ENCODE measurements at regions not wholly inside any gene's neighbourhood (a gene's known extent, or its start where the extent isn't known, plus 50 kb on each side); places are given as distances from the start of the nearest gene placed in this dataset.

DNA sequence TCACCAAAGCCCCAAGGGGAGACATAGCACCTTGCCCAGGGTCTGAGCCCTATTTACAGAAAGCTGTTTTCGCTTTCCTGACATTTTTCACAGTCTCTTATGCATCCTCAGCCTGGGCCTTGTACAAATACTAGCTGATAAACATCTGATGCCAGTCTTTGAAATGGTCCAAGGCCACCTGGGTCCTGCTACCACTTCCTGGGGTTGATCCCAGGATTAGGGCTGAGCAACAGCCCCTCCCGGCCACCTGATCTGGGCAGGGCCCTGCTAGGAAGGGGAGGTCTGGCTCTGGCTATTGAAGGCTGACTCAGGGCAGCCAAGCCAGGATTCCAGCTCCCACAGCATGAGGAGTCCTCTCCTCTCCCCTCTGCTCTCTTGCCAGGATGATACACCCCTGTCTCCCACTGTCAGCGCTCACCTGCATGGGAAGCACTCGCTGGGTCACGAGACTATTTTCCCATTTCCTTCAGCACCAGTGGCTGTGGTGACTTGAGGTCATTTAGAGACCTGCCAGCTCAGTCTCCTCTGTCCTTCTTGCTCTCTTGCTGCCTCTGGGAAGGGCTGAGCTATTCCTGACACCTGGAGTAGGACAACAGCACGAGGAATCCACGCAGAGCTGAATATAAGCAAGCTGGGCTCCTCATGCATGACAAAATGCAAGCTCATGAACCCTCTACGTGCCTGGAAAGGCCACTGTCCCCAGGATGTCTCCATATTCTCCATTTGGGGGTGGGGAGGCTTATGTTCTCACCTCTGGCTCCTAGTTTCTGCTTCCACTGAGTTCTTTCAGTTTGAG is 53.0 kb upstream of the LGALSL start:
- Histone ChIP-seq H2AFZ (ENCODE audit: low read length) (no peak overlapping the region), H3K27ac (ENCODE audit: insufficient read depth, low read length) (no peak overlapping the region), H3K4me1 (ENCODE audit: control insufficient read depth, extremely low read depth, insufficient read depth, low read length) (peaks cover 17% of the 10 kb centered on the region), H4K20me1 (ENCODE audit: control insufficient read depth, extremely low read depth, insufficient read depth, low read length) (no peaks in the 10 kb centered on the region), H3K4me3 (replicated peaks in 1 of 4; ENCODE audit: control extremely low read depth in 1 of 4, insufficient read depth in 1 of 4, low read depth in 3 of 4, low read length in 4 of 4) (no peak overlapping the region), H3K9ac (ENCODE audit: insufficient read depth, low read length) (no peak overlapping the region), H3K9me3 (ENCODE audit: control insufficient read depth, insufficient read depth, low read depth, low read length) (no peaks in the 10 kb centered on the region), H3K36me3 (ENCODE audit: control insufficient read depth, insufficient read depth, low read length) (no peaks in the 10 kb centered on the region), H3K79me2 (ENCODE audit: control insufficient read depth, insufficient read depth, low read length) (no peaks in the 10 kb centered on the region), H3K4me2 (ENCODE audit: extremely low read depth, insufficient read depth, low read length) (no peak overlapping the region), H3K27me3 (ENCODE audit: control insufficient read depth, insufficient read depth, low read length) (no peaks in the 10 kb centered on the region)
- no peak for DNase-seq (ENCODE audit: low read depth in 2 of 2)
- TF ChIP-seq, protein P1, sequence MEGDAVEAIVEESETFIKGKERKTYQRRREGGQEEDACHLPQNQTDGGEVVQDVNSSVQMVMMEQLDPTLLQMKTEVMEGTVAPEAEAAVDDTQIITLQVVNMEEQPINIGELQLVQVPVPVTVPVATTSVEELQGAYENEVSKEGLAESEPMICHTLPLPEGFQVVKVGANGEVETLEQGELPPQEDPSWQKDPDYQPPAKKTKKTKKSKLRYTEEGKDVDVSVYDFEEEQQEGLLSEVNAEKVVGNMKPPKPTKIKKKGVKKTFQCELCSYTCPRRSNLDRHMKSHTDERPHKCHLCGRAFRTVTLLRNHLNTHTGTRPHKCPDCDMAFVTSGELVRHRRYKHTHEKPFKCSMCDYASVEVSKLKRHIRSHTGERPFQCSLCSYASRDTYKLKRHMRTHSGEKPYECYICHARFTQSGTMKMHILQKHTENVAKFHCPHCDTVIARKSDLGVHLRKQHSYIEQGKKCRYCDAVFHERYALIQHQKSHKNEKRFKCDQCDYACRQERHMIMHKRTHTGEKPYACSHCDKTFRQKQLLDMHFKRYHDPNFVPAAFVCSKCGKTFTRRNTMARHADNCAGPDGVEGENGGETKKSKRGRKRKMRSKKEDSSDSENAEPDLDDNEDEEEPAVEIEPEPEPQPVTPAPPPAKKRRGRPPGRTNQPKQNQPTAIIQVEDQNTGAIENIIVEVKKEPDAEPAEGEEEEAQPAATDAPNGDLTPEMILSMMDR (conservative IDR thresholded peaks at IDR 0.05 in 1 of 2, IDR thresholded peaks at IDR 0.05 in 1 of 2; ENCODE audit: low read depth in 1 of 2, low read length in 2 of 2) = no peak
- TF ChIP-seq EZH2 (IDR thresholded peaks at IDR 0.05; ENCODE audit: low read length, missing control alignments) = no peak

DNA sequence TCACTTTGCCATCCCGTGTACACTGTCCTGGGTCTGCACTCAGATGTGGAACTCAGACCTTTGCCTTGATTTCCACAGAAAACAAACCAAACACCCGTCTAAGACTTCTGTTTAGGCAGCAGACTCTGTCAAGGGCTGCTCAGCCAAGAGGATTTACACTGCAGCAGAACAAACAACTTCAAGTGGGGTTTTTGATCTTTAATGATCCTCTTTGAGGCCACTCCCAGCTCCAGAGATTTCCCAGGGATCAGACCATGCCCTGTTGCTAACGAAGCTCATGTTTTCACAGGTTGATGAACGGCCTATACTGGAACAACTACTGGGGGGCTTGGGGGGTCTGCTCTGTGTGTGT is 52.5 kb upstream of the LGALSL start:
- Histone ChIP-seq H3K9me3 (ENCODE audit: control insufficient read depth, insufficient read depth, low read depth, low read length) (no peaks in the 10 kb centered on the region), H3K27me3 (ENCODE audit: control insufficient read depth, insufficient read depth, low read length) (no peaks in the 10 kb centered on the region), H3K27ac (ENCODE audit: insufficient read depth, low read length) (no peak overlapping the region), H3K36me3 (ENCODE audit: control insufficient read depth, insufficient read depth, low read length) (no peaks in the 10 kb centered on the region), H3K79me2 (ENCODE audit: control insufficient read depth, insufficient read depth, low read length) (no peaks in the 10 kb centered on the region), H3K4me3 (replicated peaks in 1 of 4; ENCODE audit: control extremely low read depth in 1 of 4, insufficient read depth in 1 of 4, low read depth in 3 of 4, low read length in 4 of 4) (no peak overlapping the region), H3K4me1 (ENCODE audit: control insufficient read depth, extremely low read depth, insufficient read depth, low read length) (peaks cover 18% of the 10 kb centered on the region), H3K9ac (ENCODE audit: insufficient read depth, low read length) (no peak overlapping the region), H4K20me1 (ENCODE audit: control insufficient read depth, extremely low read depth, insufficient read depth, low read length) (no peaks in the 10 kb centered on the region), H3K4me2 (ENCODE audit: extremely low read depth, insufficient read depth, low read length) (no peak overlapping the region), H2AFZ (ENCODE audit: low read length) (no peak overlapping the region)
- TF ChIP-seq, protein P1 (conservative IDR thresholded peaks at IDR 0.05 in 1 of 2, IDR thresholded peaks at IDR 0.05 in 1 of 2; ENCODE audit: low read depth in 1 of 2, low read length in 2 of 2) = no peak
- TF ChIP-seq EZH2 (IDR thresholded peaks at IDR 0.05; ENCODE audit: low read length, missing control alignments) = no peak
- DNase-seq (ENCODE audit: low read depth in 2 of 2) = no peak

DNA sequence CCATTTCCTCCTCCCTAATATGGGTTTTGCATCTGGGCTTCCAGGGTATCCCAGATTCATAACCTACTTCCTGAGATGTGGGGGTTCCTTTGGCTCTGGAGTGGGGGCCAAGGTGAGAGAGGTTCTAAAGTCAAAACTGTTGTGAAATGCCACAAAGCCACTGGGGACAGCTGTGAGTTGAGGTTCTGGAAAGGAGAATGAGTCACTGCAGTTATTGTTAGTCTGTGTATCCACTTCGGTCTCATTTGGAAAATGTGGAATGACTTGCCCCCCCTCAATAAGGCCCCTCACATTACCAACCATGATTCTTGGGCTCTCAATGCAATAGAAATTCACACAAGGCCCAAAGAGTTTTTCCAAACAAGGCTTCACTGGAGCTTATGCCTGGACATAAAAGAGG is 51.1 kb upstream of the LGALSL start:
- Histone ChIP-seq H3K4me2 (ENCODE audit: extremely low read depth, insufficient read depth, low read length) (no peak overlapping the region), H3K9ac (ENCODE audit: insufficient read depth, low read length) (no peak overlapping the region), H3K36me3 (ENCODE audit: control insufficient read depth, insufficient read depth, low read length) (no peaks in the 10 kb centered on the region), H3K9me3 (ENCODE audit: control insufficient read depth, insufficient read depth, low read depth, low read length) (no peaks in the 10 kb centered on the region), H3K4me1 (ENCODE audit: control insufficient read depth, extremely low read depth, insufficient read depth, low read length) (peaks cover 18% of the 10 kb centered on the region), H4K20me1 (ENCODE audit: control insufficient read depth, extremely low read depth, insufficient read depth, low read length) (no peaks in the 10 kb centered on the region), H3K4me3 (replicated peaks in 1 of 4; ENCODE audit: control extremely low read depth in 1 of 4, insufficient read depth in 1 of 4, low read depth in 3 of 4, low read length in 4 of 4) (no peak overlapping the region), H3K27ac (ENCODE audit: insufficient read depth, low read length) (no peak overlapping the region), H3K79me2 (ENCODE audit: control insufficient read depth, insufficient read depth, low read length) (no peaks in the 10 kb centered on the region), H3K27me3 (ENCODE audit: control insufficient read depth, insufficient read depth, low read length) (no peaks in the 10 kb centered on the region), H2AFZ (ENCODE audit: low read length) (no peak overlapping the region)
- DNase-seq (ENCODE audit: low read depth in 2 of 2) = peak; percentile 26 to 40
- TF ChIP-seq, protein P1 (conservative IDR thresholded peaks at IDR 0.05 in 1 of 2, IDR thresholded peaks at IDR 0.05 in 1 of 2; ENCODE audit: low read depth in 1 of 2, low read length in 2 of 2) = peak in 1 of 2 donors; percentile 10
- no peak for TF ChIP-seq EZH2 (IDR thresholded peaks at IDR 0.05; ENCODE audit: low read length, missing control alignments)

All from fibroblast of lung (primary cell).